GM21576 (cell line): ENCODE measurements at regions not wholly inside any gene's neighbourhood (a gene's known extent, or its start where the extent isn't known, plus 50 kb on each side); places are given as distances from the start of the nearest gene placed in this dataset.

Experiments used
- ATAC-seq: cut with Tn5 transposase; IDR thresholded peaks from one replicate; pipeline ENCODE4 v1.9.1; 2021; ENCODE audit warnings: mild to moderate bottlenecking, moderate library complexity; ENCODE audit not compliant: unreplicated experiment

DNA sequence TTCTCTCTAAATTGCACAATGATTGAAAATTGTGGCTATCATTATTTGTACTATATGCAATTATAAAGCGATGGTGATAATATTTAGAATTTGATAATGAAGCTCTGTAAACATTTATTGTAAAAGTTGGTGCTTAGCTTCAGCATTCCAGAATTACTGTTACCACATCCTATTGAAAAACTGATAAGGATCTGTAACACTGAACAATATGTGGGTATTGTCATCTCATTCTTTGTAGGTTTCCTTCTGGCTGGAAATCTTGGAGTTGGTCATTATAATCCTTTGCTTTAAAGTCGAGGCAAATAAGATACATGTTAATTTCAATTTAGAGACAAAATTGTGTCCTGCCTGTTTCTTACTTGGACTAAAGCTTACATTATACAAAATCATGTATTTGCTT, 323.4 kb upstream of the GOLIM4 start:
- ATAC-seq: no peak

DNA sequence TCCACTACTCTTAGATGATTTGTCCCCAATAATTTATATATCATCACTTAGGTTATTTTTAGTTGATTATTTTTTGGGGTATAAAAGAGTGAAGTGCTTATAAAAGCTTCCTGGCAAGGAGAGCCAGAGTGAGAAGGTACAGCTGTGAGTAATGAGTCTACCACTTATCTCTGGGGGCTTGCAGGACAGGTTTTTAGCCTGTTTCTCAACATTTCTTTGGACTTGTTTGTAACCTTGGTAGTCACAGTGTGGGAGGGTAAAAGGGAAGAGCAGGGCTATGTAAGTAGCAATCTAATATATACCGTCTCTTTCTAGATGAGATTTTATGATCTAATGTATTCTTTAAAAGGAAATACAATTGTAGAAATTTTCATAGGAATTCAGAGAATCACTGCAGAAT, 321.3 kb upstream of the GOLIM4 start:
- no peak for ATAC-seq

DNA sequence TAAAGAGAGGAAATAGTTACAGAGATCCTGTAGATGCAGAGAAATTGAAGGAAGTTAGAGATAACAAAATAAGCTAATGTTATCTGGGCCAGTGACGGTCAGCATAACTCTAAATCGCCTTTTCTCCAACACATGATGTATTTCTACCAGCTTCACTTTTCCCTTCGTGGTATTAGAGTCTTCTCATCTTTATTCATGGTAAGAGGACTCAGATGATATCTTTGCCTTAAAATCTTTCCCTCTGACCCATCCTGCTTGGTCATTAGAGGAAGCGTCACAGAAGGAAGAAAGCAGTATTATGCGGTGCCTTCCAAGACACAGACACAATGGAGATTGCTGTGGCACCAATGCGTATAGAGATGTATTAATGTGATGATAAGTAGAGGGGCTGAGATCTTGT, 320.7 kb upstream of the GOLIM4 start:
- no peak for ATAC-seq

DNA sequence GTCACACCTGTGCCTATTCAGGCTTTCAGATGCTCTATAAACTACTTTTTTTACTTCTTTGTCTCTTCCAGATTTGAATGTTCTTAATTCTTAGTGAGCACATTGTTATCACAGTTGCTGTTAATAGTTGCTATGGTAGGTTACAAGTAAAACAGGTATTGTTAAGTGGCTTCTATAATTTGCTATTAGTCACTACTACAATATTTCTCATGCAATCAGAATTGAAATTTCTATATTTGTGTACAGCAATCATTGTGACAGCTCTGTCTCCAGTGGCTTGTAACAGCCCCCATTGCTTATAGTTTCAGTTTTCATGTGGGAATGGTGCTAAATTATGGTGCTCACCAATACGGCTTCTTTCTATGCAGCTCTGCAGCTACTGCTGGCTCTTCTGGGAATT, 318.4 kb upstream of the GOLIM4 start:
- no peak for ATAC-seq

DNA sequence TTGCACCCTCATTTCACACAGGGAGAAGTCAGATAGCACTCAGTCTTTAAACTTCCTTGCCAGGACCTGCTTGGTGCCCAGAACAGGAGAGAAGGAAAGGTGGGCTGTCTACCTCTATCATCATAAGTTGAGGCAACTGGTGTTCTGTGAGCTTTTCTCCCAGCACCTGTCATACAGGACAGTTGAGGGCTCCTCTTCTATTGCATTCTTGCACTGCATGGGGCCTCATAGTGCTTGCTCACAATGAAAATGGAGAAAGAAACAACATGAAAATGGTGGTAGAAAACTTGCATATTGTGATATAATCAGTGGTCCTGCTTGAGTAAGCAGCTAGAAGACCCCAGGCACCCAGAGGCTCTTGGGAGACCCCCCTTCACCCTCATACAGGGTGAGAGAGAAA, 311.7 kb upstream of the GOLIM4 start:
- no peak for ATAC-seq

DNA sequence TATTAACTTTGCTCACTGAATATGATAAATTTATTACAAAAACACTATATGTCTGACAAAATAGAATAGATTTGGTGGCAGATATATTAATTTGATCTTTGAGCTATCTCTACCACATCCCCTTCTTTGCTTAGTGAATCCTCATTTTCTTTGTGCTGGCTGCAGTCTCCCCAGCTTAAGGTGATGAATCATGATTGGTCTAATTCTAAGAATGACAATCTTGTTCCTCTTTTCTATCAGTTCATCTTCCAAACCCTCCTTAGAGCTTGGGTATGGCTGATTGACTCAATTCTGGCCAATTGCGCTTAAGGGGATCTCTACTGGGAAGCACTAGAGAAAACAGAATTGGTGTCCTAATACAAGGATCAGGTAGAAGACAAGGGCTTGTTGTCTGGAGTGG, 309.6 kb upstream of the GOLIM4 start:
- no peak for ATAC-seq

DNA sequence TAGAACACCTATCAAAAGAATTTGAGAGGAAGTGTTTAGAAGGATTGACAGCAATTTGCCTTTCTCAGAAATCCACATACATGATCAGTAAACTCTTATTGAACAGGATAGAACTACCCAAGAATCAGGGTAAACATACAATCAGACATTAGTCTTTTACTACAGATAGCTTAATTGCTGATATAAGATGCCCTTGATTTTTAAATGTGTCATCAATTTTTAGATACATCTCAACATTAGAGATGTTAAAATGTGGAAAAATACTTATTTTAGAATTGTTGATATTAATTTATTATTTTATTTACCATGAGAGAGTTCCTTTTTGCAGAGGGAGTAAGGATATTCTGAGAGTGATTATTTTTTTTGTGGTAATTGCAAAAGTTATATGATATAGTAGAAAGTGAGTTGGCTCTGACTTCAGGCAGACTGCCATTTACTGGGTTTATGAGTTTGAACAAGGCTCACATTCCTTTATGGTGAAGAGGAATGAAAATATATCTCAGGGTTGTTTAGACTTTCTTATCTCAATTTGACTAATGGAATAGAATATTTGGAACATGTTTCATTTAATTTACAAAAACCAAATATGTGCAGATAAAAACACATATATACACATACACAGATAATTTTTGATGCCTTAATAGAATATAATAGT, 302.8 kb upstream of the GOLIM4 start:
- ATAC-seq: no peak

DNA sequence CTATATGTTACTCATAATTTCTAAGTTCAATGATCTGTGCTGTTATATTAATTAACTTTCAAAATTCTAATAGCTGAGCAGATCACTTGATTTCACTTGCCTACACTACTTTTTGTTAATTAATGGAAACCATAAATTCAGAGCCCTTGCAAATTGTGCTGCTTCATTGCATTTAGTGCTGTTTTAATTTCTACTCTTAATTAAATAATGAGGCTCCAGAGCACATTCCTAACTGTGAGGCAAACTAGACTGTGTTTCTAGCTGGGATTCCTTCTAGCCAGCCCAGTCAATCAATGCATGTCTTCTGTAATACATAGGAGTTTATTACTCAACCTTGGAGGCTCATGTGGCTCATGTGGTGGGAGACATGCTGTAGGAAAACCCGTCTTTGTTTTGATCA, 301.1 kb upstream of the GOLIM4 start:
- no peak for ATAC-seq

DNA sequence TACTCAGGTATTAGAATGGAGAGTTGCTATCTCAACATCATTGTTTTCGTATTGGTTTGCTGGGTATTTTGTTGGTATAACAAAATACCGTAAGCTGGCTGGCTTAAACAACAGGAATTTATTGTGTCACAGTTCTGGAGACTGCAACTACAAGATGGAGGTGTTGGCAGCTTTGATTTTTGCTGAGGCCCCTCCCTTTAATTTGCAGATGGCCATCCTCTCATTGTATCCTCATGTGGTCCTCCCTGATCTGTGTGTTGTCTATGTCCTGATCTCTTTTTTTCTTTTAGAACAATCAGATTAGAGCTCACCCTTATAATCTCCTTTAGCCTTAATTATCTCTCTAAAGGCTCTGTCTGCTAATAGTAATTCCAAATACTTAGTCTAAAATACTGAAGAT, 299.8 kb upstream of the GOLIM4 start:
- ATAC-seq: no peak

DNA sequence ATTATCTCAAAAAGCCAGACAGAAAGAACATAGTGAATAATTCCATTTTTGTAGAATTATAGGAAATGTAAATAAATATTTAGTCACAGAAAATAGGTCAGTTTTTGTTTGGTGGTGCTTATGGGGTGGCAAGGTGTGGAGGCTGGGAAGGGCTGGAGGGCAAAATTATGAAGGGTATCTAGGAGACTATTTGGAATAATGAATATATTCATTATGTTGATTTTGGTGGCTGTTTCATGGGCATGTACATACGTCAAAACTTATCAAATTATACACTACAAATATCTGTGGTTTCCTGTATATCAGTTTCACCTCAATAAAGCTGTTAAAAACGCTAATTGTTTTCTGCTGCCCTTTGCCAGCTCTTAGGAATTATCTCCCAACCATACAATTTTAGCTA, 298.7 kb upstream of the GOLIM4 start:
- no peak for ATAC-seq

DNA sequence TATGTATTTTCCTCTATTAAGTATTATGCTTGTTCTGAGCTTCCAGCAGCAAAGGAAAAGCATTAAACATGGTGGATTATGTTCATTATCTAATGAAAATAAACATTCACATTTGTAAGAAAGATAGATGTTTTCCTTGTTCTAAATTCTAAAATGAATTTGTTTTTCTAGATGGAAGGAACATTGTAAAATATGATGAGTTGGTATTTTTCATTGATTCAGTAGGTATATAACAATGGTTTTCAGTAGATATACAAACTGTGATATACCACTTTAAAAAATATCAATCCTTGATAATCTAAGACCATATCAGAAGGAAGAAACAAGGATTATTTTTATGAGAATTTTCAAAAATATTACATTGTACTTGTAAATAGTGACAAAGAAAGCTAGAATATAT, 290.6 kb upstream of the GOLIM4 start:
- no peak for ATAC-seq

DNA sequence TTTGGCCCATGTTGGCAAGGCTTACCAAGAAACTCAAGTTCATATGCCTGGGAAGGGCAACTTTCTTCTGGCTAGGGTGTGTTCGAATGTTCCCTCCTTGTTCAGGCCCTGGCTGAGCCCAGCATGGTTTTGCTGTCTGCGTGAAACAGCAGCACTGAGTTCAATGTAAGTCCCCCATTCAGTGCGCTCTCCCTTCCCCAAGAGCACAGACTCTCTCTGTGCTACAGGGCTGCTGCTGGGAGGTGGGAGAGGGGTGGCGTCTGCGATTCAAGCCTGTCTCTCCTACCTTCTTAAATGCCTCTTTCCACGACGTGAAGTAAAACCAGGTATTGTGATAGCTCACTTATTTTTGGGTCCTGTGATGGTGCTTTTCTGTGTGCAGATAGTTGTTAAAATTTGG, 289.3 kb upstream of the GOLIM4 start:
- no peak for ATAC-seq

DNA sequence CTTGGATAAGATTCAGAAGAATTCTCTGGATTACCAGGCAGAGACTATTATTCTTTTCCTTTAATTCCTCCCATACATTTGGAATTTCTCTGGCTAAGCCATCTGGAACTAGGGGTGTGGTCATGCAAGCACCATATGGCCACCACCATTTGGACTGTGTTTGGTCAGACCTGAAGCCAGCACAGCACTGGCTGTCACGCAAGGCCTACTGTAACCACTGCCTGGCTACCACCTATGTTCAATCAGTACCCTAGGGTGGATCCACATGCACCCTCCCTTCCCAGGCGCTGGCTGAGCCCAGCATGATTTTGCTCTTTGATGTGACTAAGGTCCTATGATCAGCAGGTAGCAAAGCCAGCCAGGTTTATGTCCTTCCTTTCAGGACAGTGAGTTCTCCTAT, 287.8 kb upstream of the GOLIM4 start:
- ATAC-seq: no peak

DNA sequence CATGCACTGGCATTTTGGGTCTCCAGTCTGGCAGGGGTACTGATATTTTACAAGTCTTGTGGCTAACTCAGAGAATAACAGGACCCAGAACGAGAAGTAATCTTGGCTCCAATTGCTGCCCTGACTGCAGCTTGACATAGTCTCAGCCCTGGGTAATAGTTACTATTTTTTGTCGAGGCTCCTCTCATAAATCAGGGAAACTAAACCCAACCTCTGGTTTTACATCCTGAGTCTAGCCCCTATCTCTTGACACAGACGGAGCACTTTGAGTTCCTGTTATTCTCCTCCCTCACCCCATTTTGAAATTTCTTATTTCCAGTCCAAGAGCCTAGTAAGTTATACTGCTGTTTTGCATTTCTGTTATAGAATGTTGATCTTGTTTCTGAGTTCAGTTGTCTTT, 276.1 kb upstream of the GOLIM4 start:
- no peak for ATAC-seq

DNA sequence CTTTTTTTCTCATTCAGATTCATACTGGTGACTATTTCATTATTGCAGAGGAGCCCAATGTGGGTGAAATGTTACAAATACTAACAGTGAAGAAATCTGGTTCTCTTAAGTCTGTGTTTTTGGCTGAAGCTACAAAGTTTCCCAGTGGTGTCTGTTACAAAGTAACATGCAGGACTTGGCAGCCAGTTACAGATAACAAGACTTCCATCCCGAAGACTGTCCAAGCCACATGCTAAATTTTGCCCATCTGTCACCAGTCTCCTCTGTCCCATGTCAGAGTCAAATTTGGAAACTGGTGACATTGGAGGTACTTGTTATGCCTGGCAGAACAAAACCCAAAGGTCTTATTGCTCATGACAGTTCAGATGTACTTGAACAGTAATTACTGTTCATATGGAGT, 269.2 kb upstream of the GOLIM4 start:
- no peak for ATAC-seq

DNA sequence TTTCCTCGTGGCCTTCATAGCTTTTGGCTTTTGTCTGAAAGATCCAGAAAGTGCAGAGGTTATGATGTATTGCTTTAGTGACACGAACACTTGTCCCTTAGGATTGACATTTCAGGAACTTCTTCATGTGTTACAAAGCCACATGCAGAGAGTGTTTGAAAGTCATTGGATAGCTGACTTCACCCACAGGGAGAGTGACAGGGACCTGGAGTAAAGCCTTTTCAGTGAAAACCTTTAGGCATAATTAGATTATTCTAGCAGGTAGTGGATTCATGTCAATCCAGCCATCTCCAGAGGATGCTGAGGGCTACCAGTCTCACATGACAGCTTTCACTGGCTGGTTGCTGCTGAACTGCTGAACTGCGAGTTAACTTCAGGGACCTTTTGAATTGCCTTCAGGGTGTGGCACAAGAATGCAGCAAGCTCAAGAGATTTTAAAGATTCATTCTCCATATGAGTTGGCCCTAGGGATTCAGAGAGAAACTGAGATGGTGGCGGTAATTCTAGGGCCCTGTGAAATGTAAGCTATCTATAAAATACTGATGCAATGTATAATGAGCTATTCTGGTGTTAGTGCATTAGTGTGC, 267.0 kb upstream of the GOLIM4 start:
- ATAC-seq: no peak

DNA sequence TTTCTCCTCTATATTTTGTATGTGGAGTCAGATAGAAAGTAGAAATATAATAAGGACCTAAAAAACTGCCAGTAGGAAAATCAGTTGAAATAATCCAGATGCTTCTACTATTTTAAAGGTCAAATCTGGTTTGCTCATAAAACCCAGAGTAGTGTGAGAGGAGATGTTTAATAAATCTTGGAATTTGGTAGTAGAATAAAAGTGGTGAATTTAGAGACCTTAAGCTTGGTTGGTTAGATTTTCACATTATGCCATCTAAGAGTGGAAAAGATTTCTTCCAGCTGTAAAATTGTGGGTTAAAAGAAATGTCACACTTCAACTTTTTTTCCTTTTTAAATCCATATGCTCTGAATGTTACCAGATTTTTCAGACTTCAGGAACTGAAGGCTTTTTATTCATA, 266.4 kb upstream of the GOLIM4 start:
- no peak for ATAC-seq

DNA sequence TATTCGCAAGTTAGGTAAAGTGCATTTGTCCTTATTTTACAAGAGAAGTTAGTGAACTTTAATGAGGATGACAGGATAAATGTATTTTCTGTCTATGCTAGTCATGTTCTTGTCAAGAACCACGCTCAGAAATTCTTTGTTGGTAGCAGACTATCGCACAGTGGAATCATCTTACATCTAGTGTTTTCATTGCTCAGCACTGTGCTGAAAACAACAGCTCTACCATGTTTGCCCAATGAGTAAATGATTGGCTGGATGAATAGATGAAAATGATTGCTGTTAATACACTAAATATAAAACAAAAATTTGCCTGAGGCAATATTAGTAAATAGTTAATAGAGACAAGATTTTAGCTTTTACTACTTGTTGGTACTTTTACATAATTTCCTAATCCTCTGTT, 265.3 kb upstream of the GOLIM4 start:
- no peak for ATAC-seq

DNA sequence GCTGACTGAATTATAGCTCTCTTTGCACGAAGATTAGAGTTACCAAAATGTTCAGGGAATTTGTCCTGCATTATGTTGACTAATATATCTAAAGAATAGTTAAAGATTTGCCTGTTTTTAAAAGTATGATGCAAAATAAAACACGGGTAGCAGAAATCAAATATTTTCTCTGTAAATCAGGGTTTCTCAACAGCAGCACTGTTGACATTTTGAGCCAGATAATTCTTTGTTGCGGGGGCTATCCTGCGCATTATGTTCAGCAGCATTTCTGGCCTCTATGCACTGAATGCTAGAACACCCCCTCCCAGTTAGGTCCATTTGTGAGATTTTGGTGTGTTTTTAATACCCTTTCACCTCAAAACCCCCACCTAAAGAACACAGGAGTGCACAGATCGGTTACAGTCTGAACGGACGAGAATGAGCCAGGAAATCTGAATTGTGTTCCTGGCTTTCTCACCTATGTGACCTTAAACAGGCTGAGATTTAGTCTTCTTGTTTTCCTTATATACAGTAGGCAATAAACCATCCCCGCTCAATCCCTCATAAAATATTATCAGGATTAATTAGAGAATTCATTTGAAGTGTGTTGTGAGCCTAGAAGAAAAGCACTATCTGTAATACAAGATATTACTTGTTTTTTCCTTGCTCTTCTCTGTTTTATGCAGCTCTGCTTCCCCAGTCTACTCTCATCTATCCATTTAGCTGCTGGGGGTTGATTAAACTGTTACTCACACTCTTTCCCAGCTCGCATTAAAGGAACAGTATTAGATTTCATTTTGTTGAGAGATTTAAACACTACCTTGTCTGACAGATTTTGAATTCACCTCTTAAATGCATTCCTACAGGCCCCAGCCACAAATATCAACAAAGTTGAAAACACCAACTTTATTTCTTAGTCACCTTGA, 247.5 kb upstream of the GOLIM4 start:
- no peak for ATAC-seq

DNA sequence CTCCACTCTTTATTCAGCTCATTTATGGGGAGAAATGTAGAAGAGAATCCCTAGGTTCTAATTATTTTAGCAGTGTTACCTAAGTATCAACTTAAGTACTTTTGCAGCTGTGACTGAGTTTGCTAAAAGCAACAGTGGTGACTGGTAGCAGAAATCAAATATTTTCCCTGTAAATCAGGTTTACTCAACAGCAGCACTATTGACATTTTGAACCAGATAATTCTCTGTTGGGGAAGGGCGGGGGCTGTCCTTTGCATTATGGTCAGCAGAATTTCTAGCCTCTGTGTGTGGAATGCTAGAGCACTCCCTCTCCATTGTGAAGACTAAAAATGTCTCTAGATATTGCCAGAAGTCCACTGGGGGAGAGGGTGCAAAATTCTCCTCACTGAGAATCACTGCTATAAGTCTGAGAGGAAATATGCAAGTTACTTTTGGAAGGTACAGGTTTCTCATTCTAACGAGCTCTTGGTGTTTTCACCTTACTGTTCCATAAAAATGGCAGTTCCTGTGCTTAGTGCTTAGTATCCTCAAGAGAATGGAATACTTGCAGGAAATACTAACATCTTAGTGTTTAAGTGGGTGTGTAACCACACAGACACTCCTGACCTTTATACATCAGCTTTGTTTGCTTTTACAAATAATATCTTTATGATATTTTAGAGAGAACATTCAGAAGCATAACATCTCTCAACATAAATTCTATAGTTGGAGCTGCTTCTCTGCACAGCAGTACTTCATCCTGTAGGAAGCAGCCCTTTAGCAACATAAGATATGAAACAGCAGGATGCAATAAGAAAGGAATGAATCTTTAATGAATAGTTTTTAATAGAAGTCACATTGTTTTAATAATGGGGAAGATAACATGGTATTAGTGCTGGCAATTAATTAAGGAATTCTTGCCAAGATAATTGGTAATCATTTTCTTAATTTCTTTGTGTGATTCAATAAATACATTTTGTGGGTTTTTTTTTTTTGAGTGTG, 246.5 kb upstream of the GOLIM4 start:
- ATAC-seq: no peak

DNA sequence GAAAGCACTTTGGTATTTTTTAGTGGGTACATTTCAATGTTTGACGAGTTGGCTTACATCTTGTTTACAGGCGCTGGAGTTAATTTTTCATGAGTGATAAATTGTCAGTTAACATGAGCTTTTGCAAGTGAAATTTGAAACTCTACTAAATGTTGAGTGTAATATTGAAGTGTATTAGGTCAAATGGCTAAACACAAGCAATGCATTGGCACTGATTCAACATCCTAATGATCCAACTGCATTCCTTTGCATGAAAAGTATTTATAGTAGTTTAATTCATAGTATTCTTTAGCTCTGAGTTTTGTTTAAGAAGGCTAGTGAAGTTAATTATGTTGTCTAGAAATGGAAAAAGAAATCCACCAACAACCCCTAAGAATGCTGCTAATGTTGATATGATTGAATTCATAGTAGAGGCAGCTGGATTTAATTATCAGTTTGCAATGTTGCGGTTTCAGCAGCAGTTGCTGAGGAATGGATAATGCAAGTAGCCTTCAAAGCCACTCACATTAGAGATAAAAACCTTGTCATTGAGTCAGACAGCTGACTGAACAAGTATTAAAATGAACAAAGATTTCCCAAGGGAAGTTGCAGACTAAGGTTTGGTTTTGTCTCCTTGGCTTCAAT, 245.6 kb upstream of the GOLIM4 start:
- no peak for ATAC-seq
